Esophagus muscularis mucosa (tissue), 4 donors: ENCODE measurements at regions not wholly inside any gene's neighbourhood (a gene's known extent, or its start where the extent isn't known, plus 50 kb on each side); places are given as distances from the start of the nearest gene placed in this dataset.

Source experiments
- DNase-seq: peaks from one replicate; pipeline ENCODE4 v3.0.0-alpha.2; 2017; ENCODE audit errors: extremely low spot score
- H3K27ac ChIP-seq, 4 donors: fragments of 200-600 bp; sonication (generic); replicated peaks in 1 of 4; 1 replicate in 3 of 4; 2 replicates in 1 of 4; pipeline ENCODE4 v1.5.1; 2016 to 2019; ENCODE audit warnings: mild to moderate bottlenecking in 1 of 4
- H3K27me3 ChIP-seq, 4 donors: fragments of 200-600 bp; sonication (generic); one replicate each; pipeline versions ENCODE4 v1.5.1 to v1.6.0; 2016 to 2019
- H3K36me3 ChIP-seq, 4 donors: fragments of 200-600 bp; sonication (generic); one replicate each; pipeline ENCODE4 v1.5.1; 2016 to 2019
- H3K4me1 ChIP-seq, 4 donors: fragments of 200-600 bp; sonication (generic); one replicate each; pipeline ENCODE4 v1.5.1; 2016 to 2019
- H3K4me3 ChIP-seq, 4 donors: fragments of 200-600 bp; sonication (generic); 1 replicate in 2 of 4; 2 replicates in 2 of 4; pipeline ENCODE4 v1.5.1; 2016 to 2019; ENCODE audit warnings: mild to moderate bottlenecking in 4 of 4, moderate library complexity in 1 of 4
- H3K9me3 ChIP-seq, 4 donors: fragments of 200-600 bp; sonication (generic); 1 replicate in 3 of 4; 2 replicates in 1 of 4; pipeline ENCODE4 v1.5.1; 2016 to 2019
- CTCF ChIP-seq, 3 experiments: fragments of 200-600 bp in 2 of 3; fragments of 450-650 bp in 1 of 3; sonication (generic) in 2 of 3; IDR thresholded peaks; one replicate each; pipeline ENCODE4 v1.5.1; 2017 to 2019; ENCODE audit warnings: antibody characterized with exemption in 3 of 3, mild to moderate bottlenecking in 2 of 3, moderate library complexity in 1 of 3
- EP300 ChIP-seq: sonication (generic); formaldehyde crosslinking; IDR thresholded peaks from one replicate; pipeline ENCODE4 v1.6.1; 2017; ENCODE audit warnings: antibody characterized with exemption
- POLR2A ChIP-seq: fragments of 450-650 bp; IDR thresholded peaks from one replicate; pipeline ENCODE4 v1.6.1; 2017; ENCODE audit warnings: antibody characterized with exemption, moderate library complexity, mild to moderate bottlenecking, low read depth
- POLR2AphosphoS5 ChIP-seq, 2 donors: sonication (generic); formaldehyde crosslinking; IDR thresholded peaks; one replicate each; pipeline ENCODE4 v1.6.1; 2017; ENCODE audit warnings: antibody characterized with exemption in 2 of 2
- WGBS: methylation state at CpG from one replicate; pipeline ENCODE4 v1.1.5; 2018; 5-methylcytosine and 5-hydroxymethylcytosine counted together
- intact Hi-C: fragments of 100-400 bp; cut with DNase I; formaldehyde crosslinking; loops from one replicate; pipeline ENCODE4 v1.15.1; 2023

- H3K27ac ChIP-seq, result no peak overlapping the region
- no peaks in the 10 kb centered on the region for H3K27me3 ChIP-seq
- intact Hi-C loops, result no loop called here
- no peak for DNase-seq
- 95% methylated on average over 8 of the region's 8 CpGs for WGBS
- no peak overlapping the region for H3K4me3 ChIP-seq
- H3K36me3 ChIP-seq, result no peaks in the 10 kb centered on the region
- H3K4me1 ChIP-seq, result no peaks in the 10 kb centered on the region
- no peaks in the 10 kb centered on the region for H3K9me3 ChIP-seq
- TF ChIP-seq POLR2A, result no peak
- no peak for TF ChIP-seq CTCF (IDR thresholded peaks at IDR 0.05)
- TF ChIP-seq POLR2AphosphoS5 (IDR thresholded peaks at IDR 0.05), result no peak
- no peak for TF ChIP-seq EP300
These were observed 59.2 kb upstream of the RTL6 start for GRCh38 chr22:44557064-44557748.

- intact Hi-C loops, result no loop called here
- no peak for TF ChIP-seq EP300
- TF ChIP-seq POLR2AphosphoS5 (IDR thresholded peaks at IDR 0.05), result no peak
- no peak for TF ChIP-seq CTCF (IDR thresholded peaks at IDR 0.05)
- no peak for TF ChIP-seq POLR2A
- 94% methylated on average over 2 of the region's 2 CpGs for WGBS
- H3K9me3 ChIP-seq, result no peaks in the 10 kb centered on the region
- no peak for DNase-seq
- peaks cover 0 to 12% (median 11%) of the 10 kb centered on the region in 4 donors for H3K4me1 ChIP-seq
- H3K27ac ChIP-seq, result no peak overlapping the region
- no peak overlapping the region for H3K4me3 ChIP-seq
- H3K36me3 ChIP-seq, result no peaks in the 10 kb centered on the region
- no peaks in the 10 kb centered on the region for H3K27me3 ChIP-seq
These were observed 57.6 kb upstream of the RTL6 start for GRCh38 chr22:44555597-44555996.

GRCh38 chr22:44555046-44555445 is 57.0 kb upstream of the RTL6 start:
- DNase-seq, result no peak
- TF ChIP-seq POLR2A (no peak), EP300 (no peak), CTCF (IDR thresholded peaks at IDR 0.05) (no peak), POLR2AphosphoS5 (IDR thresholded peaks at IDR 0.05) (no peak)
- peaks cover 0 to 16% (median 15%) of the 10 kb centered on the region in 4 donors for H3K4me1 ChIP-seq
- no peak overlapping the region for H3K4me3 ChIP-seq
- intact Hi-C loops, result no loop called here
- WGBS, result 76% methylated on average over 6 of the region's 6 CpGs
- no peaks in the 10 kb centered on the region for H3K36me3 ChIP-seq
- no peaks in the 10 kb centered on the region for H3K27me3 ChIP-seq
- H3K9me3 ChIP-seq, result no peaks in the 10 kb centered on the region
- no peak overlapping the region for H3K27ac ChIP-seq

GRCh38 chr22:44554411-44554810 is 56.4 kb upstream of the RTL6 start:
- TF ChIP-seq EP300, result no peak
- TF ChIP-seq POLR2A, result no peak
- TF ChIP-seq POLR2AphosphoS5 (IDR thresholded peaks at IDR 0.05), result no peak
- no peak for TF ChIP-seq CTCF (IDR thresholded peaks at IDR 0.05)
- H3K9me3 ChIP-seq, result no peaks in the 10 kb centered on the region
- H3K27ac ChIP-seq, result no peak overlapping the region
- intact Hi-C loops, result no loop called here
- no peak for DNase-seq
- H3K27me3 ChIP-seq, result no peaks in the 10 kb centered on the region
- H3K4me1 ChIP-seq, result peaks cover 0 to 16% (median 15%) of the 10 kb centered on the region in 4 donors
- no peak overlapping the region for H3K4me3 ChIP-seq
- 91% methylated on average over 7 of the region's 7 CpGs for WGBS
- H3K36me3 ChIP-seq, result no peaks in the 10 kb centered on the region
